ENCODE measurements at regions not wholly inside any gene's neighbourhood (a gene's known extent, or its start where the extent isn't known, plus 50 kb on each side); places are given as distances from the start of the nearest gene placed in this dataset.

DNA sequence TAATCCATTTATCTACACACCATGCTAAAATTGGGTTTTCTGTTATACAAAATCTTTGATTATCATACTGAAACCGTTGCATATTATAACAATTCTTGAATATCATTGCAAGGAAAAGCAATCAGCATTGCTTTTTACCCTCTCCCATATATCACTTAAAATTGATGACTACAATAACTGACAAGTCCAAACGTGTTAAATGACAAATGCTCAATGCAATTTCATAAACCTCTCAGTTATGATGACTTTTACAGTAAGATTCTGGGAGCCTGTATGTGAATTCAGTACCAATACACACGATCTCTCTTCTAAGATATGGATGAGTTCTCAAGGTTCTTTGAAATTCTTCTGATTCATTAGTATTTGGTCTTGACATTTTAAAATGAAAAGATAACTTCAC is 368.5 kb upstream of the TRIB2 start:
- no peaks in the 10 kb centered on the region for H3K27me3 ChIP-seq
- TF ChIP-seq, protein P1, sequence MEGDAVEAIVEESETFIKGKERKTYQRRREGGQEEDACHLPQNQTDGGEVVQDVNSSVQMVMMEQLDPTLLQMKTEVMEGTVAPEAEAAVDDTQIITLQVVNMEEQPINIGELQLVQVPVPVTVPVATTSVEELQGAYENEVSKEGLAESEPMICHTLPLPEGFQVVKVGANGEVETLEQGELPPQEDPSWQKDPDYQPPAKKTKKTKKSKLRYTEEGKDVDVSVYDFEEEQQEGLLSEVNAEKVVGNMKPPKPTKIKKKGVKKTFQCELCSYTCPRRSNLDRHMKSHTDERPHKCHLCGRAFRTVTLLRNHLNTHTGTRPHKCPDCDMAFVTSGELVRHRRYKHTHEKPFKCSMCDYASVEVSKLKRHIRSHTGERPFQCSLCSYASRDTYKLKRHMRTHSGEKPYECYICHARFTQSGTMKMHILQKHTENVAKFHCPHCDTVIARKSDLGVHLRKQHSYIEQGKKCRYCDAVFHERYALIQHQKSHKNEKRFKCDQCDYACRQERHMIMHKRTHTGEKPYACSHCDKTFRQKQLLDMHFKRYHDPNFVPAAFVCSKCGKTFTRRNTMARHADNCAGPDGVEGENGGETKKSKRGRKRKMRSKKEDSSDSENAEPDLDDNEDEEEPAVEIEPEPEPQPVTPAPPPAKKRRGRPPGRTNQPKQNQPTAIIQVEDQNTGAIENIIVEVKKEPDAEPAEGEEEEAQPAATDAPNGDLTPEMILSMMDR (IDR thresholded peaks at IDR 0.05) = no peak
- TF ChIP-seq POLR2A (IDR thresholded peaks at IDR 0.05) = no peak
- no peaks in the 10 kb centered on the region for H3K4me1 ChIP-seq
- no peak for DNase-seq
- H3K27ac ChIP-seq = no peak overlapping the region
- H3K36me3 ChIP-seq (ENCODE audit: low read depth, missing control alignments) = no peaks in the 10 kb centered on the region
- H3K4me3 ChIP-seq = no peak overlapping the region
- WGBS, 2 donors = 77 to 81% methylated on average over 3 of the region's 3 CpGs
- intact Hi-C loops (cut with DNase I; ENCODE audit: low total_unique reads) = no loop called here
- H3K9me3 ChIP-seq = no peaks in the 10 kb centered on the region

DNA sequence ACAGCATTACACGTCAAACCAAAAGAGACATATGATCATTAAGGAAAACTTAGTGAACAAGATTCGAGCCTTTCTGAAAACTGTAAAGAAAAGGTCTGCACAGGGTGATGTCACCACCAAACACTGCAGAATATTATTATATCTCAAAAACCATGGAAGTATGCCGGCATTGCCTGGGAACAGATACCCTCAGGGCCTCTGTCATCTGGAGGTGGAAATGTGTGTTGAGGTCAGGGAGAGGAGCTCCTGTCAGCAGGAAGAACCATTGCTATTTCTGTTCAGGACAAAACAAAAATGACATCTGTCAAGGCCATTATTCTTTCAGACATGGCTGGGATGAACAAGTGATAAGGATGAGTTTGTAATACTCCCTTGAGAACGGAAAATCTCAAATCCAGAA is 365.9 kb upstream of the TRIB2 start:
- WGBS, 2 donors = 80 to 89% methylated on average over 4 of the region's 4 CpGs
- no peak for TF ChIP-seq POLR2A (IDR thresholded peaks at IDR 0.05)
- TF ChIP-seq, protein P1 (IDR thresholded peaks at IDR 0.05) = no peak

DNA sequence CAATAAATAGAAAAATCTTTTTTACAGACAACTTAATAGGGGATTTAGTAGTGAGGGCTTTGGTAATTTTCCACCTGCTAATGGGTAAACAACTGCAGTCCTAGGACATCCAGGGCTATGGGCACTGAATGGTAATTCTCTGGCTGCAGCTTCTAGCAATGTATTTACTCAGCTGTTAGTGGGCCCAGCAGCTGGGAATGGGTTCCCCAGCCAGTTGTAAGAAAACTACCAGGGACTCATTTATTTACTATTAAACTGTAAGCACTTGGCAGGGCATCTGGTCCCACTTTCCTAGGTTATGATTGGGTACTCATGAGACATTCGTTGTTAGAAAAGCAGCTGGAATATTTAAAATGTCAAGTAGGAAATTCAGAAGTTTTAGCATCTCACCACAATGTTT is 363.8 kb upstream of the TRIB2 start:
- no peaks in the 10 kb centered on the region for H3K4me1 ChIP-seq
- WGBS, 2 donors = 43 to 65% methylated on average over 1 of the region's 1 CpG
- H3K4me3 ChIP-seq = no peak overlapping the region
- no peak for TF ChIP-seq POLR2A (IDR thresholded peaks at IDR 0.05)
- TF ChIP-seq, protein P1 (IDR thresholded peaks at IDR 0.05) = no peak
- intact Hi-C loops (cut with DNase I; ENCODE audit: low total_unique reads) = no loop called here
- H3K9me3 ChIP-seq = no peaks in the 10 kb centered on the region
- no peaks in the 10 kb centered on the region for H3K36me3 ChIP-seq (ENCODE audit: low read depth, missing control alignments)
- H3K27ac ChIP-seq = no peak overlapping the region
- no peaks in the 10 kb centered on the region for H3K27me3 ChIP-seq
- no peak for DNase-seq

More for the DNA sequence above, 365.9 kb upstream of the TRIB2 start:
- Histone ChIP-seq H3K27ac (no peak overlapping the region), H3K4me1 (no peaks in the 10 kb centered on the region), H3K27me3 (no peaks in the 10 kb centered on the region), H3K36me3 (ENCODE audit: low read depth, missing control alignments) (no peaks in the 10 kb centered on the region), H3K9me3 (no peaks in the 10 kb centered on the region), H3K4me3 (no peak overlapping the region)
- no peak for DNase-seq
- intact Hi-C loops (cut with DNase I; ENCODE audit: low total_unique reads) = no loop called here

DNA sequence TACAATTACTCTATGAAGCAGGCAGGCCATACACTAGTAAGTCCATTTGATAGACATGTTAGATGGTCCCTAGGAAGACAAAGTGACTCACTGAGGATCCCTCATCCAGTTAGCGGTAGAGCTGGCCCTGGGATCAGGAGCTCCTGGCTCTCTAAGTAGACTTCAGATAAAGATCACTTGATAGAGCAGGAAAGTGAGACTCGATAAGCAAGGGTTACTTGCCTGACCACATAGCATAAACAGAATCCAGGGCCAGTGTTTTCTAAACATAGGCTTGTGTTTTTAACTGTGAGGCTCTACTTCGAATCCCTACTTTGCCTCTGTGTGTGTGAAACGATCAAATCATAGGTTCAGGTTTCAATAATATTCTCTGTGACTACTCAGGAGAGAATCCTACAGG is 355.2 kb upstream of the TRIB2 start:
- no peak overlapping the region for H3K4me3 ChIP-seq
- no peaks in the 10 kb centered on the region for H3K4me1 ChIP-seq
- H3K27me3 ChIP-seq = no peaks in the 10 kb centered on the region
- TF ChIP-seq, protein P1 (IDR thresholded peaks at IDR 0.05) = no peak
- TF ChIP-seq POLR2A (IDR thresholded peaks at IDR 0.05) = no peak
- no peak for DNase-seq
- H3K27ac ChIP-seq = no peak overlapping the region
- no peaks in the 10 kb centered on the region for H3K36me3 ChIP-seq (ENCODE audit: low read depth, missing control alignments)
- no peaks in the 10 kb centered on the region for H3K9me3 ChIP-seq
- 90 to 93% methylated on average over 4 of the region's 4 CpGs for WGBS, 2 donors
- intact Hi-C loops (cut with DNase I; ENCODE audit: low total_unique reads) = no loop called here

DNA sequence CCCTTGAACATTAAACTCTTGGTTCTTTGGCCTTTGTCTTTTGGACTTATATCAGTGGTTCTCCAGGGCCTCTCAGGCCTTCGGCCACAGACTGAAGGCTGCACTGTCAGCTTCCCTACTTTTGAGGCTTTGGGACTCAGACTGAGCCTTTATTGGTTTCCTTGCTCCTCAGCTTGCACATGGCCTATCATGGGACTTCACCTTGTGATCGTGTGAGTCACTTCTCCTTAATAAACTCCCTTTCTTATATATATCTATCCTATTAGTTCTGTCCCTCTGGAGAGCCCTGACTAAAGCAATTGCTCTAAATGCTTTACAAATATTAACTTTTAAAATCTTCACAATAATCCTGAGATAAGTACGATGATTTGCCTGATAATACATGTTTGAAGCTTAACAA is 353.6 kb upstream of the TRIB2 start:
- Histone ChIP-seq H3K36me3 (ENCODE audit: low read depth, missing control alignments) (no peaks in the 10 kb centered on the region), H3K4me1 (no peaks in the 10 kb centered on the region), H3K27ac (no peak overlapping the region), H3K4me3 (no peak overlapping the region), H3K27me3 (no peaks in the 10 kb centered on the region), H3K9me3 (no peaks in the 10 kb centered on the region)
- 81 to 88% methylated on average over 3 of the region's 3 CpGs for WGBS, 2 donors
- DNase-seq = no peak
- TF ChIP-seq, protein P1 (IDR thresholded peaks at IDR 0.05) = no peak
- intact Hi-C loops (cut with DNase I; ENCODE audit: low total_unique reads) = no loop called here
